Mesothelial cell of epicardium (in vitro differentiated cells): ENCODE measurements at regions not wholly inside any gene's neighbourhood (a gene's known extent, or its start where the extent isn't known, plus 50 kb on each side); places are given as distances from the start of the nearest gene placed in this dataset.
A peak's percentile ranks its signal among the peaks of the same experiment; 100 is the strongest.

Source experiments
- DNase-seq, 2 experiments: peaks; one replicate each; pipeline ENCODE4 v3.0.0; 2021; ENCODE audit warnings: low spot score in 2 of 2; ENCODE audit not compliant: unreplicated experiment in 2 of 2
- H3K27ac Mint-ChIP-seq: 2 replicates; pipeline ENCODE4 v1.8.0; 2021; ENCODE audit warnings: mixed read lengths
- H3K27me3 Mint-ChIP-seq: 2 replicates; pipeline ENCODE4 v1.8.0; 2021; ENCODE audit warnings: low read depth, mixed read lengths
- H3K36me3 Mint-ChIP-seq: 2 replicates; pipeline ENCODE4 v1.8.0; 2021; ENCODE audit warnings: mixed read lengths
- H3K4me1 Mint-ChIP-seq: 2 replicates; pipeline ENCODE4 v1.8.0; 2021; ENCODE audit warnings: mixed read lengths
- H3K4me3 Mint-ChIP-seq: 2 replicates; pipeline ENCODE4 v1.8.0; 2021; ENCODE audit warnings: mild to moderate bottlenecking, moderate library complexity, mixed read lengths
- H3K9me3 Mint-ChIP-seq: 2 replicates; pipeline ENCODE4 v1.8.0; 2021; ENCODE audit warnings: mixed read lengths
- TF ChIP-seq, protein P1 (sequence below): fragments of 200-600 bp; sonication (generic); IDR thresholded peaks from one replicate; pipeline ENCODE4 v1.5.0; 2021; ENCODE audit warnings: antibody characterized with exemption; ENCODE audit not compliant: unreplicated experiment

DNA sequence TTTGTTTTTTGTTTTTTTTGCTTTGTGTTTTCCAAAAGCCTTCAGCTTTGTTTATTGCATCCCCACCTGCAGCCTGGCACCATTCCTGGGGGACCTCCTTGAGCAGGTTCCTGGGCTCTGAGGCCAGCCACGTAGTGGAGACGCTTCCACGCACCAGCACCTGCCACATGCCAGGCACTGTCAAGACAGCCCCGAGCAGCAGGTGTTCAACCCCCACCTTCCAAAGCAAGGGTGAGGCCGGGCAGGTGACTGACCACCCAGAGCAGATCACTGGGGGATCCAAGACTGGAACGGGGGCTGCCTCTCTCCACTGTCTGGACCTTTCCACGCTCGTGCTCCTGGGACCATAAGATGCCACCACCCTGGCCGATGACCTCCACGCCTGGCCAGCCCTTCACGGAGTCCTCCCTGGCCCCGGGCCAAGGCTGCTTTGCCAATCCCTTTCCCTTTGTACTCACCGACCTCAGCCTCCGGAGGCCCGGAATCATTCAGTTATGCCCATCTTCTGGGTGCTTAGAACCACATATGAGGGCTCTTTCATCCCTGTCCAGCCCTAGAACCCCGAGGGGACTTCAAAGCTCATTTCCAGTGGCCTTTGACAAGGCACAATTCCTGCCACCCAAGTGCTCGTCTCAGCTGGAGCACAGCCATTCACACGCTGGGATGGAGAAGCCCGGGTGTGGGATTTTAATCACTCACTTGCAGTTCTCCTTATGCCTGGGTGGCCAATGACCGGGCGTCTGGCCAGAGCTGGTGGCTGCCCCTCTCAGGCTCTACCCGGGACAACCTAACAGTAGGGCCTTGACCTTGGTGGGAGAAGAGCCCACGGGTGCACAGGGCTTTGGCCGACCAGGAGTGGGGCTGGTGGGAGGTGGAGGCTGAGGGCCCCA lies 330.8 kb downstream of the NPHP4 start:
- Mint-ChIP-seq H3K4me1 (no peaks in the 10 kb centered on the region), H3K4me3 (no peak overlapping the region), H3K27ac (no peak overlapping the region), H3K9me3 (no peaks in the 10 kb centered on the region), H3K27me3 (peaks cover 23% of the 10 kb centered on the region), H3K36me3 (no peaks in the 10 kb centered on the region)
- DNase-seq, result no peak
- TF ChIP-seq, protein P1, sequence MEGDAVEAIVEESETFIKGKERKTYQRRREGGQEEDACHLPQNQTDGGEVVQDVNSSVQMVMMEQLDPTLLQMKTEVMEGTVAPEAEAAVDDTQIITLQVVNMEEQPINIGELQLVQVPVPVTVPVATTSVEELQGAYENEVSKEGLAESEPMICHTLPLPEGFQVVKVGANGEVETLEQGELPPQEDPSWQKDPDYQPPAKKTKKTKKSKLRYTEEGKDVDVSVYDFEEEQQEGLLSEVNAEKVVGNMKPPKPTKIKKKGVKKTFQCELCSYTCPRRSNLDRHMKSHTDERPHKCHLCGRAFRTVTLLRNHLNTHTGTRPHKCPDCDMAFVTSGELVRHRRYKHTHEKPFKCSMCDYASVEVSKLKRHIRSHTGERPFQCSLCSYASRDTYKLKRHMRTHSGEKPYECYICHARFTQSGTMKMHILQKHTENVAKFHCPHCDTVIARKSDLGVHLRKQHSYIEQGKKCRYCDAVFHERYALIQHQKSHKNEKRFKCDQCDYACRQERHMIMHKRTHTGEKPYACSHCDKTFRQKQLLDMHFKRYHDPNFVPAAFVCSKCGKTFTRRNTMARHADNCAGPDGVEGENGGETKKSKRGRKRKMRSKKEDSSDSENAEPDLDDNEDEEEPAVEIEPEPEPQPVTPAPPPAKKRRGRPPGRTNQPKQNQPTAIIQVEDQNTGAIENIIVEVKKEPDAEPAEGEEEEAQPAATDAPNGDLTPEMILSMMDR, result no peak

DNA sequence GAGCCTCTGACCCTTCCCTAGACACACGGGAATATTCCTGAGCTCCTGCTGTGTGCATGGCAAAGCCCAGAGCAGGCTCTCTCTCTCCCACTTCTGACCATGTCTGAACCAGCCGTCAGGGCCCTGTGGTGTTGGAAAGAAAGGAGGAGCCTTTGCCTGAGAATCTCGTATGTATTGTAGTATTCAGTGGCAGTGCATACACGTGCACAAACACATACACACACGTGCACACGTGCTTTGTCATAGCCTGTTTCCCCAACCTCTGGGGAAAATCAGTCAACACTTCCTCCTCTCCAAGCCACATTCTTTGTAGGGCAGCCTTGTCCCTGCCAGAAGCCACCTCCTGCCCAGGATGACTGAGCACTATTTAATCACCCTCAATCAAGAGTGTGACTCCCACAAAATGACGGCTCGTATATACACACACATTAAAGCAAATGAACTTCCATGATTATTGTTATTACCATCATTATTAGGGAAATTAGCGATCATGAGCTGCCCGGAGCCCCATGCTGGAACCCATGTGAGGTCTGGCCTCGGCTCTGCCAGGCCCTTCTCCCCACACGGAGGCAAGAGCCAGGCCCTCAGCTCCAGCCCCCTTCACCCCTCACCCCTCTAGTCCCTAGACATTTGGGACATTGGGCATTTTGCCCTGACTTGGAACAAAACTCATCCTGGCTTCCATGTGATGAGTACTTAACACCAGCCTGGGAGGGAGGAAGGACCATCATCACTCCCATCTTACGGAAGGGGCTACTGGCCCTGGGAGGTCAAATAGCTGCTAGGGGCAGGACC lies 331.9 kb downstream of the NPHP4 start:
- peaks cover 3% of the 10 kb centered on the region for H3K9me3 Mint-ChIP-seq
- H3K4me1 Mint-ChIP-seq, result no peaks in the 10 kb centered on the region
- H3K27ac Mint-ChIP-seq, result no peak overlapping the region
- peaks cover 25% of the 10 kb centered on the region for H3K27me3 Mint-ChIP-seq
- no peaks in the 10 kb centered on the region for H3K36me3 Mint-ChIP-seq
- DNase-seq, result no peak
- TF ChIP-seq, protein P1, result no peak
- H3K4me3 Mint-ChIP-seq, result no peak overlapping the region

DNA sequence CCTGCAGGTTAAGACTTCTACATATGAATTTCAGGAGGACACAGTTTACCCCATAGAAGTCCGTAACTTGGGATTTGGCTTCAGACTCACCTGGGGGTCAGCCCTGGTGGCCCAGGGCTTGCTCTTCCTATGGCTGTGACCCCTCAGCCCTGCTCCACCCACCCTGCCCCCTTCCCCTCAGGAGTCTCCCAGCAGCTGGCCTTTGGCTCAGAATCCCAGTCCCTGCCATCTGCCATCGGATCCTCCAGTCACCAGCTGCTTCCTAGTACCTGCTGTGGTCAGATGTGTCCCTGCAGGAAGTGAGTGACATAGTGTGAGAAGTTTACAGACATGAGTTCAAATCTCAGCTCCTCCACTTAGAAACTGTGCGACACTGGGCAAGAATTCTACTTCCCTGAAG lies 332.6 kb downstream of the NPHP4 start:
- TF ChIP-seq, protein P1, result no peak
- no peak for DNase-seq
- H3K27ac Mint-ChIP-seq, result no peak overlapping the region

DNA sequence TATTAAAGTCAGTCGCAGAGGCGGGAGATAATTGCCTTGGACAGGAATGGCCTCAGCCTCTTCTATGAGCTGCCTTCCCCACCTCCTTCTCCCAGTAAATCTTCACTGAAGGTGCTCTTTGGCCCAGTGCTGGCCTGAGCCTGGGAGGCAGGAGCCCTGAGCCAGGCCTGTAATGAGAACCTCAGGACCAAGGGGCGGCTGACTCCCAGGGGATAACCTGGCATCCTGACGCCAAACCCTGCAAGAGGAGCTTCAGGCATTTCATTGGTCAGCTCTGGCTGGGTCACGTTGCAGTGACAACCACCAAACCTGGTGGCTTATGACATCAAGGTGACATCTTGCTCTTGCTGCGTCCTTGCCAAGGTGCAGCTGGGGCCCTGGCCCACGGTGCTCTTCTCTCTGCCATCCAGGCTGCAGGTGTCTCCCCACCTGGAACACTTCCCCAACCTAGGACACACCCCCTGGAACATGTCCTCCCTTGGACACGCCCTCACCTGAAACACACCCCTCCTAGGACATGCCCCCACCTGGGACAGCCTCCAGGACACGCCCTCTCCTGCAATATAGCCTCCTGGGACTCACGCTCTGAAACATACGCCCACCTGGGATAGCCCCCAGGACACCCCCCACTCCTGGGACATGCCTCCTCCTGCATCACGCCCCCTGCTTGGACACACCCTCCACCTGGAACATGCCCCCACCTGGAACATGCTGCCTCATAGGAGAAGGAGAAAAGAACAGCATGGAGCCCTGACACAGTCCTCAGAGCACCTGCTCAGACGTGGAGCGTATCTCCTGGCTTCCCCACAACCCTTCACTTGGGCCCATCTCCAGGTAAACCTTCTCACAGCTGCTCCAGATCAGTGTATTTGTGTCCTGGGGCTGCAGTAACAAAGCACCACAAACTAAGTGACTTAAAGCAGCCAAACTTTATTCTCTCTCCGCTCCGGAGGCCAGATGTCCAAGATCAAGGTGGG lies 333.6 kb downstream of the NPHP4 start:
- TF ChIP-seq, protein P1, result no peak
- H3K27ac Mint-ChIP-seq, result no peak overlapping the region
- no peaks in the 10 kb centered on the region for H3K36me3 Mint-ChIP-seq
- DNase-seq, result peak in 1 of 2 experiments; percentile 28
- no peak overlapping the region for H3K4me3 Mint-ChIP-seq
- peaks cover 7% of the 10 kb centered on the region for H3K9me3 Mint-ChIP-seq
- peaks cover 20% of the 10 kb centered on the region for H3K27me3 Mint-ChIP-seq
- H3K4me1 Mint-ChIP-seq, result no peaks in the 10 kb centered on the region

More for the DNA sequence above, 332.6 kb downstream of the NPHP4 start:
- no peaks in the 10 kb centered on the region for H3K36me3 Mint-ChIP-seq
- H3K4me3 Mint-ChIP-seq, result no peak overlapping the region
- H3K4me1 Mint-ChIP-seq, result no peaks in the 10 kb centered on the region
- peaks cover 3% of the 10 kb centered on the region for H3K9me3 Mint-ChIP-seq
- peaks cover 23% of the 10 kb centered on the region for H3K27me3 Mint-ChIP-seq
